HepG2 (cell line): ENCODE measurements at regions not wholly inside any gene's neighbourhood (a gene's known extent, or its start where the extent isn't known, plus 50 kb on each side); places are given as distances from the start of the nearest gene placed in this dataset.

Experiments
- CTCF ChIP-seq: sonication (generic); formaldehyde crosslinking; IDR thresholded peaks from 2 replicates; pipeline ENCODE4 v1.5.0; 2020; ENCODE audit warnings: mild to moderate bottlenecking, missing genetic modification reagents, moderate library complexity
- KLF9 ChIP-seq: IDR thresholded peaks from 2 replicates; pipeline ENCODE4 v1.6.1; 2016; ENCODE audit warnings: low read depth
- LCORL ChIP-seq, 2 experiments: fragments of 450-650 bp in 1 of 2; sonication (generic) in 1 of 2; formaldehyde crosslinking in 1 of 2; IDR thresholded peaks; 2 replicates each; pipeline versions ENCODE4 v1.5.0 to v1.6.1; 2017 to 2020; ENCODE audit warnings: antibody characterized with exemption in 1 of 2, missing genetic modification reagents in 1 of 2
- MAFF ChIP-seq: IDR thresholded peaks from 2 replicates; pipeline ENCODE4 v1.6.1; 2011; ENCODE audit warnings: low read depth, low read length, improper control_type of control experiment
- MXD3 ChIP-seq: IDR thresholded peaks from 2 replicates; pipeline ENCODE4 v1.6.1; 2016; ENCODE audit warnings: mild to moderate bottlenecking, missing biosample characterization, missing genetic modification reagents
- POLR2G ChIP-seq: fragments of 200-400 bp; formaldehyde crosslinking; IDR thresholded peaks from 2 replicates; pipeline ENCODE4 v1.6.1; 2018; ENCODE audit warnings: mild to moderate bottlenecking, low read depth, low read length, moderate library complexity
- RFXAP ChIP-seq: sonication (generic); formaldehyde crosslinking; IDR thresholded peaks from 2 replicates; pipeline ENCODE4 v1.4.0; 2020; ENCODE audit warnings: missing genetic modification reagents, borderline replicate concordance
- SMC3 ChIP-seq: IDR thresholded peaks from 2 replicates; pipeline ENCODE4 v1.6.1; 2011; ENCODE audit warnings: low read length, improper control_type of control experiment
- SNAPC2 ChIP-seq: sonication (generic); formaldehyde crosslinking; IDR thresholded peaks from 2 replicates; pipeline ENCODE4 v1.8.1; 2022; ENCODE audit warnings: mild to moderate bottlenecking, missing genetic modification reagents
- THAP9 ChIP-seq: sonication (generic); formaldehyde crosslinking; IDR thresholded peaks from 2 replicates; pipeline ENCODE4; 2020; ENCODE audit warnings: missing genetic modification reagents, mild to moderate bottlenecking, borderline replicate concordance
- ZBED4 ChIP-seq: sonication (generic); formaldehyde crosslinking; IDR thresholded peaks from 2 replicates; pipeline ENCODE4 v1.4.0; 2020; ENCODE audit warnings: missing genetic modification reagents, borderline replicate concordance
- ZBTB37 ChIP-seq: sonication (generic); formaldehyde crosslinking; IDR thresholded peaks from 2 replicates; pipeline ENCODE4 v1.4.0; 2020; ENCODE audit warnings: mild to moderate bottlenecking, missing genetic modification reagents
- ZNF10 ChIP-seq: sonication (generic); formaldehyde crosslinking; IDR thresholded peaks from 2 replicates; pipeline ENCODE4 v1.4.0; 2020; ENCODE audit warnings: mild to moderate bottlenecking, low read depth, missing genetic modification reagents, borderline replicate concordance
- ZNF274 ChIP-seq: sonication (generic); formaldehyde crosslinking; IDR thresholded peaks from 2 replicates; pipeline ENCODE4 v1.5.1; 2020; ENCODE audit warnings: mild to moderate bottlenecking, missing genetic modification reagents
- ZNF44 ChIP-seq: sonication (generic); formaldehyde crosslinking; IDR thresholded peaks from 2 replicates; pipeline ENCODE4 v1.5.1; 2020; ENCODE audit warnings: mild to moderate bottlenecking, missing genetic modification reagents
- ZNF564 ChIP-seq: sonication (generic); formaldehyde crosslinking; IDR thresholded peaks from 2 replicates; pipeline ENCODE4 v1.8.1; 2023; ENCODE audit warnings: mild to moderate bottlenecking, missing genetic modification reagents
- ZNF678 ChIP-seq: sonication (generic); formaldehyde crosslinking; IDR thresholded peaks from 2 replicates; pipeline ENCODE4 v1.4.0; 2020; ENCODE audit warnings: mild to moderate bottlenecking, missing genetic modification reagents
- ZNF720 ChIP-seq: sonication (generic); formaldehyde crosslinking; IDR thresholded peaks from 2 replicates; pipeline ENCODE4 v1.4.0; 2020; ENCODE audit warnings: missing genetic modification reagents
- ZNF737 ChIP-seq: sonication (generic); formaldehyde crosslinking; IDR thresholded peaks from 2 replicates; pipeline ENCODE4 v1.5.0; 2020; ENCODE audit warnings: missing genetic modification reagents, mild to moderate bottlenecking, borderline replicate concordance
- ZNF747 ChIP-seq: sonication (generic); formaldehyde crosslinking; IDR thresholded peaks from 2 replicates; pipeline ENCODE4 v1.8.1; 2023; ENCODE audit warnings: missing genetic modification reagents, mild to moderate bottlenecking, borderline replicate concordance

GRCh38 chr2:17148407-17149145, 369.7 kb downstream of the RAD51AP2 start (continued):
- no peak for TF ChIP-seq ZNF44 (CRISPR knock-in tag)
- TF ChIP-seq MAFF: 0 out of 2 replicates have a peak, but pooled peaks have one; percentile 37
- no peak for TF ChIP-seq THAP9
- no peak for TF ChIP-seq ZNF678 (CRISPR knock-in tag)
- no peak for TF ChIP-seq POLR2G
- TF ChIP-seq ZBED4: no peak
- TF ChIP-seq LCORL (IDR thresholded peaks at IDR 0.05): no peak
- TF ChIP-seq LCORL (CRISPR knock-in tag; IDR thresholded peaks at IDR 0.05): no peak
- peak; percentile 57; the same call in 1 of the 2 replicates for TF ChIP-seq SMC3
- TF ChIP-seq KLF9 (CRISPR knock-in tag): no peak
- TF ChIP-seq ZNF720 (CRISPR knock-in tag): no peak
- TF ChIP-seq RFXAP: no peak
- TF ChIP-seq SNAPC2 (CRISPR knock-in tag): no peak
- no peak for TF ChIP-seq ZNF10 (CRISPR knock-in tag)
- TF ChIP-seq ZBTB37 (CRISPR knock-in tag): no peak
- no peak for TF ChIP-seq ZNF564 (CRISPR knock-in tag)
- TF ChIP-seq ZNF737: no peak
- TF ChIP-seq ZNF747: no peak
- peak; percentile 53 for TF ChIP-seq CTCF
- no peak for TF ChIP-seq ZNF274 (CRISPR knock-in tag)
- TF ChIP-seq MXD3 (CRISPR knock-in tag): no peak
